GM10266 (cell line): ENCODE measurements at regions not wholly inside any gene's neighbourhood (a gene's known extent, or its start where the extent isn't known, plus 50 kb on each side); places are given as distances from the start of the nearest gene placed in this dataset.

Source experiments
- DNase-seq: peaks from one replicate; pipeline ENCODE4 v3.0.0; 2012; ENCODE audit errors: extremely low spot score
- CTCF ChIP-seq: IDR thresholded peaks from 2 replicates; pipeline ENCODE4 v1.5.1; 2012; ENCODE audit warnings: mild to moderate bottlenecking, low read depth; ENCODE audit not compliant: control insufficient read depth, insufficient read depth; ENCODE audit errors: missing control alignments

GRCh38 chr12:94077209-94077608 is 71.2 kb upstream of the PLXNC1 start:
- no peak for TF ChIP-seq CTCF
- DNase-seq, result no peak

DNA sequence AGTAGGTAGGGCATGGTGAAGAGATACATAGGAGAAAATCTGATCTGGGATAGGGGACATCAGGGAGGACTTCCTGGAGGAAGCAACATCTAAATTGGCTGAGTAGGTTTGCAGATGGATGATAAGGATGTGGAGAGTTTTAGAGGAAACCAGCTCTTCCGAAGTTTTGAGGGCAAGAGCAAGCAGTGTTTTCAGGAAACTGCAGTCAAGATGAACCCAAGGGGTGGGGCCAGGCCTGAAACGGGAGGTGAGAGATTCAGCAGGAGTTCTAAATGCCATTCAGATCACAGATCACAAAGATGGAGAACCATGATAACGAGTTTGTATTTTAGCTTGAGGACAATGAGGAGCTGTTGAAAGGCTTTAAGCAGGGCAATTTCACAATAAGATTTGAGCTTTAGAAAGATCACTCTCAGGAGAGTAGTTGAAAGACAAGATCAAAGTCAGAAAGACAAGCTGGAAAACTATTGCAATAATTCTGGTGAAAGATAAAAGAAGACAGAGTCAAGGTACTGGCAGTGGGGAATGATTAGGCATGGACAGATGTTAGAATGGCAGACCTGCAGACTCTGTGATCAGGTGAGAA is 70.1 kb upstream of the PLXNC1 start:
- no peak for TF ChIP-seq CTCF
- DNase-seq, result no peak

DNA sequence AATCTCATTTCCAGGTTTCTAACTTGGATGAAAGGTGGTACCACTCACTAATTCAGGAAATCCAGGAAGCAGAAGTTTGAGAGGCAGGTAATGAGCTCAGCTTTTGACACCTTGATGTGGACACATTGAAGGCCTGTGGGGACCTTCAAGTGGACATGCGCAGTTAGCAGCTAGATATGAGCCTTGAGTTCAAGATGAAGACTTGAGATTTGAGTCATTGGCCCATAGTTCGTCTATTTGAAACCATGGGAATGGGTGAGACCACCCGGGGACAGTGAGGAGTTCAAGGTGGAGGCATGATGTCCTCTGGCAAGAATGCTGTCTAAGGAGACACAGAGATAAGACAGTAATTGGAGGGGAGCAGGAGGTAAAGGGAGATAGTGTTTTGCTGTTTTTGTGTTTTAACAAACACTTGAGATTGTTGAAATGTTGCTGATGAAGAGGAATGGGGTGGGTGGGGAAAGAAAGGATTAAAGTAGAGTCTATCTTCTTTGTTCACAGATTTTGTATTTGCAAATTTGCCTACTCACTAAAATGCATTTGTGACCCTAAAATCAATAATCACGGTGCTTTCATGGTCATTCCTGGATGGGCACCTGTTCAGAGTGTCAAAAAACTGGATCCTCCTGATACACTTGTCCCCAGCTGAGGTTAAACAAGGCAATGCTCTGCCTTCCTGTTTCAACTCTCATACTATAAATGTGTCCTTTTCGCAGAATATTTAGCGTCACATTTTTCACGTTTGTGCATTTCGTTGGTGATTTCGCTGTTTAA is 69.5 kb upstream of the PLXNC1 start:
- no peak for DNase-seq
- TF ChIP-seq CTCF, result no peak

- no peak for DNase-seq
- no peak for TF ChIP-seq CTCF
Measured at GRCh38 chr12:94079566-94080340, 68.6 kb upstream of the PLXNC1 start.

GRCh38 chr12:94080341-94081009 is 67.9 kb upstream of the PLXNC1 start:
- DNase-seq, result no peak
- TF ChIP-seq CTCF, result no peak

GRCh38 chr12:94082690-94083089 is 65.7 kb upstream of the PLXNC1 start:
- DNase-seq, result no peak
- no peak for TF ChIP-seq CTCF
